ENCODE measurements at regions not wholly inside any gene's neighbourhood (a gene's known extent, or its start where the extent isn't known, plus 50 kb on each side); places are given as distances from the start of the nearest gene placed in this dataset.
A peak's percentile ranks its signal among the peaks of the same experiment; 100 is the strongest.

- Histone ChIP-seq H3K4me1 (ENCODE audit: insufficient read depth, low read length) (peaks cover 6% of the 10 kb centered on the region), H3K27me3 (ENCODE audit: insufficient read depth, low read length) (no peaks in the 10 kb centered on the region), H2AFZ (ENCODE audit: low read length) (no peak overlapping the region), H4K20me1 (ENCODE audit: insufficient read depth, low read length) (no peaks in the 10 kb centered on the region), H3K4me2 (ENCODE audit: insufficient read depth, low read length) (no peak overlapping the region), H3K27ac (ENCODE audit: low read depth, low read length) (no peak overlapping the region), H3K4me3 (ENCODE audit: insufficient read depth, low read length) (no peak overlapping the region), H3K9me3 (ENCODE audit: low read depth, low read length) (no peaks in the 10 kb centered on the region), H3K79me2 (ENCODE audit: insufficient read depth, low read length) (no peaks in the 10 kb centered on the region), H3K36me3 (ENCODE audit: insufficient read depth, low read length) (no peaks in the 10 kb centered on the region)
- no peak for TF ChIP-seq CTCF (IDR thresholded peaks at IDR 0.05; ENCODE audit: extremely low read depth, low read depth, low read length)
- DNase-seq (ENCODE audit: insufficient read length, low spot score, missing footprints) = no peak
Measured at GRCh38 chr3:153036846-153037245, 125.2 kb upstream of the RAP2B start.

- Histone ChIP-seq H3K4me3 (ENCODE audit: insufficient read depth, low read length) (no peak overlapping the region), H4K20me1 (ENCODE audit: insufficient read depth, low read length) (no peaks in the 10 kb centered on the region), H3K27me3 (ENCODE audit: insufficient read depth, low read length) (no peaks in the 10 kb centered on the region), H3K36me3 (ENCODE audit: insufficient read depth, low read length) (no peaks in the 10 kb centered on the region), H3K4me1 (ENCODE audit: insufficient read depth, low read length) (peaks cover 11% of the 10 kb centered on the region), H3K9me3 (ENCODE audit: low read depth, low read length) (no peaks in the 10 kb centered on the region), H3K79me2 (ENCODE audit: insufficient read depth, low read length) (no peaks in the 10 kb centered on the region), H2AFZ (ENCODE audit: low read length) (no peak overlapping the region), H3K27ac (ENCODE audit: low read depth, low read length) (no peak overlapping the region), H3K4me2 (ENCODE audit: insufficient read depth, low read length) (peak overlapping the region; percentile 30)
- no peak for DNase-seq (ENCODE audit: insufficient read length, low spot score, missing footprints)
- TF ChIP-seq CTCF (IDR thresholded peaks at IDR 0.05; ENCODE audit: extremely low read depth, low read depth, low read length) = no peak
Measured at GRCh38 chr3:153038367-153038766, 123.7 kb upstream of the RAP2B start.

GRCh38 chr3:153038779-153039178, 123.2 kb upstream of the RAP2B start:
- DNase-seq (ENCODE audit: insufficient read length, low spot score, missing footprints) = no peak
- Histone ChIP-seq H3K4me3 (ENCODE audit: insufficient read depth, low read length) (no peak overlapping the region), H3K79me2 (ENCODE audit: insufficient read depth, low read length) (no peaks in the 10 kb centered on the region), H3K4me2 (ENCODE audit: insufficient read depth, low read length) (peak overlapping the region; percentile 30), H3K9me3 (ENCODE audit: low read depth, low read length) (no peaks in the 10 kb centered on the region), H3K27me3 (ENCODE audit: insufficient read depth, low read length) (no peaks in the 10 kb centered on the region), H3K27ac (ENCODE audit: low read depth, low read length) (no peak overlapping the region), H4K20me1 (ENCODE audit: insufficient read depth, low read length) (no peaks in the 10 kb centered on the region), H3K4me1 (ENCODE audit: insufficient read depth, low read length) (peaks cover 15% of the 10 kb centered on the region), H2AFZ (ENCODE audit: low read length) (no peak overlapping the region), H3K36me3 (ENCODE audit: insufficient read depth, low read length) (no peaks in the 10 kb centered on the region)
- no peak for TF ChIP-seq CTCF (IDR thresholded peaks at IDR 0.05; ENCODE audit: extremely low read depth, low read depth, low read length)

- Histone ChIP-seq H3K27me3 (ENCODE audit: insufficient read depth, low read length) (no peaks in the 10 kb centered on the region), H3K79me2 (ENCODE audit: insufficient read depth, low read length) (no peaks in the 10 kb centered on the region), H3K4me3 (ENCODE audit: insufficient read depth, low read length) (no peak overlapping the region), H3K4me2 (ENCODE audit: insufficient read depth, low read length) (no peak overlapping the region), H3K4me1 (ENCODE audit: insufficient read depth, low read length) (peaks cover 20% of the 10 kb centered on the region), H3K27ac (ENCODE audit: low read depth, low read length) (no peak overlapping the region), H2AFZ (ENCODE audit: low read length) (no peak overlapping the region), H3K9me3 (ENCODE audit: low read depth, low read length) (no peaks in the 10 kb centered on the region), H3K36me3 (ENCODE audit: insufficient read depth, low read length) (no peaks in the 10 kb centered on the region), H4K20me1 (ENCODE audit: insufficient read depth, low read length) (no peaks in the 10 kb centered on the region)
- DNase-seq (ENCODE audit: insufficient read length, low spot score, missing footprints) = no peak
- TF ChIP-seq CTCF (IDR thresholded peaks at IDR 0.05; ENCODE audit: extremely low read depth, low read depth, low read length) = no peak
Measured at GRCh38 chr3:153041181-153041580, 120.8 kb upstream of the RAP2B start.
